GM03348 (cell line): ENCODE measurements at regions not wholly inside any gene's neighbourhood (a gene's known extent, or its start where the extent isn't known, plus 50 kb on each side); places are given as distances from the start of the nearest gene placed in this dataset.

Experiments
- DNase-seq: peaks from one replicate; pipeline ENCODE4 v3.0.0; 2012; ENCODE audit warnings: low spot score

- DNase-seq = peak; percentile 7
These were observed 750.8 kb upstream of the ID2 start for GRCh38 chr2:7930800-7931635.

DNA sequence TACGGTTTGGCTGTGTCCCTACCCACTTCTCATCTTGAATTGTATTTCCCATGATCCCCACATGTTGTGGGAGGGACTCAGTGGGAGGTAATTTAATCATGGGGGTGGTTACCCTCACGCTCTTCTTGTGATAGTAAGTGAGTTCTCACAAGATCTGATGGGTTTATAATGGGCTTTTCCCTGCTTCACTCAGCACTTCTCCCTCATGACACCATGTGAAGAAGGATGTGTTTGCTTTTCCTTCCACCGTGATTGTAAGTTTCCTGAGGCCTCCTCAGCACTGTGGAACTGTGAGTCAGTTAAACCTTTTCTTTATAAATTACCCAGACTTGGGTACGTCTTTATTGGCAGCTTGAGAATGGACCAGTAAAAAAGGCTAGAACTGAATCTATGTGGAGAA is 750.0 kb upstream of the ID2 start:
- DNase-seq = no peak

DNA sequence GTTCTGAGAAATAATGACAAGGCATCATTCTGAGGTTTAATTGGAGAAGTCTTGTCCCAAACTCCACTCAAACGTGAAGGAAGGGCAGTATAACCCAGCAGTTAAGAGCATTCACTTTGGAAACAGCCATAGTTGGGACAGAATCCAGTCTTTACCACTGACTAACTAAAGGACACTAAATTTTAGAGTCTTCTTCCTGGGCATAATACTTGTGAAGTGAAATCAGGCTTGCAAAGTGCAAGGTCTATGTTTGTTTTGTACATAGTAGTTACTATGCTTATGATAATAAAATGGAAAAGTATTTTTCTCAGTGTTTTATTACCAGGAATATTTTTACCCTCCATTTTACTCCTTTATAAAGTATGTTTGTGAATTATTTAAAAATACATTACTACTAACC is 748.2 kb upstream of the ID2 start:
- no peak for DNase-seq

DNA sequence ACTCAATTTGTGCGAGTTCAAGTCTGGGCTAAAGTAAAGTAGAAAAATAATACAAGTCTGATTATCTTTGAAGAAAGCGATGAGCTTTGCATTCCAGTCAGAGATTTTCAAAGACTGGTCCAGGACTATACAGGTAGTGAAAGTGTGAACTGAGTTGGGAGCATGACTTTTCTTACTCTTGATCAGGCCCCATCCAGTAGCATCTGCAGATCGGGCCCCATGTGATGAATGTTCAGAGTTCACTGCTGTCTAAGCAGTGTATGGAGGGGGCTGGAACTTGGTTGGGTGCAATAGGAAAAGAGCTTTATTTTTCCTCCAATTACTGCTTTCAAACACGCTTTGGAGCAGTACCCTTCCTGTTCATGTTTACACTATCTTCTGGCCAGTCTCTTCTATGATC is 747.4 kb upstream of the ID2 start:
- no peak for DNase-seq

GRCh38 chr2:7937082-7937481 is 744.8 kb upstream of the ID2 start:
- no peak for DNase-seq

GRCh38 chr2:7940723-7941122 is 741.1 kb upstream of the ID2 start:
- no peak for DNase-seq

GRCh38 chr2:7943446-7943845 is 738.4 kb upstream of the ID2 start:
- DNase-seq = no peak

- DNase-seq = no peak
These were observed 736.8 kb upstream of the ID2 start for GRCh38 chr2:7945026-7945425.

DNA sequence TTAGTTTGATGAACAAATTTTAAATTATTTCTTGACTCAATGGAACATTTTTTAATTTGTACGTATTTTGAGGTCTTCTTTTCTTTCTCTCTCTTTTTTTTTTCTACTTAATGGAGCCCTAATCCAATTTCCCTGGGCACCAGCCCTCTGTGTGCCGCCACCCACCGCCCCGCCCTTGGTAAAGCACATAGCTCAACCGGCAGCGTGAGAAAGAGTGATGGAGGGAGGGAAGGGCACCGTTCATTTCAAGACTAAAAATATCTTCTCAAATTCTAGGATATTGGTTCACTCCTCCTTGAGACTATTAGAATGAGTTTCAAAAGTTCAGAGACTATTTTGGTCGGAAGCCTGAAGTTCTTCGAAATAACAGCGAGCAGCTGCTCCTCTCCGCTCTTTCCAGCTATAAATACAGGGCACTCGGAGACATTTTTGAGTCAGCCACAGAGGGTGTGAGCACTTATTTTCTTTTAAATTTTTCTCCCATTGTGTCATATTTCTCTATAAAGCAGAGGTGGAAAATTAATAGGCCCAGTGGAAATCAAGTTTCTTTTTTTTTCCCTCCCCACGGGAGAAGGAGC is 731.7 kb upstream of the ID2 start:
- peak; percentile 76 for DNase-seq

DNA sequence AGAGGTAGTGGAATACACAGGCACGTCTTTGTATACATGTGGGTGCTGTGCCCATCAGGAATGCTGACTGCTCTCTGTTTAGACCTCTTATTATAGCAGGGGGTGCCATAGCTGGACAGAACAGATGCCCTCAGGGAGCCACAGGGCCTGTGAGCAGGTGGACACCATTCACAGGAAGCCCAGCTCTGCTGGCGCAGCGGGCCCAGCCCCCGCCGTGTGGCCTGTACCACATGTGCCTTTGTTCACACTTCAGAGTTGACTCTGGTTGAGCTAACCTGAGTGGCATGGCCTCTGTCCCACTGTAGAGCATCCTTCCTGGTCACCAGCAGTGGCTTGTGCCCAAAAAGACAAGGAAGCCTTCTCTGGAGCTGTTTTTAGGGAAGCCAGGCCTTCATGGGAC is 730.9 kb upstream of the ID2 start:
- DNase-seq = no peak

DNA sequence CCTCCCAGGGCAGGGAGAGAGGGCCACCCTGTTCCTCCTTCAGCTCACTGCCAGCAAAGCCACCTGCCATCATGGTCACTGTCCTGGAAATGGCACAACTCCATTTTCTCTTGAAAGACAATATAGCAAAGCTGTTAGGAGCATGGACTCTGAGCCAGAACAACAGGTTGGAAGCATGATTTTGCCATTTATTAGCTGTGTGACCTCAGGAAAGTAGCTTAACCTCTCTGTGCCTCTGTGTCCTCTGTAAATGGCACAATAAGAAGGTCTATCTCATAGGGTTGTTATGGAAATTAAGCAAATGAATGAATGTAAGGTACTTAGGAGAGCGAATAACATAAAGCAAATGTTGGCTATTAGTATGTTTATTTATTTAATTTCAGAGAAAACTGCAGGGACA is 730.4 kb upstream of the ID2 start:
- DNase-seq = no peak

DNA sequence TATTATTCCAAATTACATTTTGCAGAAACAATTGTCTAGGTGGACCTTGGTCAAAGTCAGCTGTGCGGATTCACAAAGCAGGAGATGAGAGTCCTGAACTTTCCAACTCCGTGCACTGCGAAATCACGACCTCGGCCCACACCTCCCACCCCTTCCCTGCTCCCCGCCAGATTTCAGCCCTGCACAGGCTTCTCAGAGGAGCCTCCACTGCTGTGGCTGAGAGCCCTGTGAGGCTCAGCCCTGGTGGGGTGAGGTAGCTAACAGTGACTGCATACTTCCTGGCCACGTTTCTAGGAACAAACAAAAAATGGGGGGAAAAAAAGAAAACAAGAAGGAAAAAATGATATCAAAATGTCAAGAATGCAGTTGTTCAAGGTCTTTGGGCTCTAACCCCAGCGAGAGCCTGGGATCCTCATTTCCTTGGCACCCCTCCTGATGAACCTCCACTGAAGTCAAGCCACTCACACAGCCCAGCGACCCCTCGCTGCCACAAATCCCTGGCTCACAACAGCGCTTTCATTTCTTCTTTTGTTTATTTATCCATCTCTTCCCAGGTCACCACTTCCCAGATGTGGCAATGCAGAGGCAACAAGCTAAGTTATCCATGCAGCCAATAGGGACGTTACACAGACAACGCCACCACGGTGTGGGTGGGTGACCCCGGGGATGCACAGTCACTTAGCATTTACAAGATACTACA is 729.7 kb upstream of the ID2 start:
- DNase-seq = no peak

DNA sequence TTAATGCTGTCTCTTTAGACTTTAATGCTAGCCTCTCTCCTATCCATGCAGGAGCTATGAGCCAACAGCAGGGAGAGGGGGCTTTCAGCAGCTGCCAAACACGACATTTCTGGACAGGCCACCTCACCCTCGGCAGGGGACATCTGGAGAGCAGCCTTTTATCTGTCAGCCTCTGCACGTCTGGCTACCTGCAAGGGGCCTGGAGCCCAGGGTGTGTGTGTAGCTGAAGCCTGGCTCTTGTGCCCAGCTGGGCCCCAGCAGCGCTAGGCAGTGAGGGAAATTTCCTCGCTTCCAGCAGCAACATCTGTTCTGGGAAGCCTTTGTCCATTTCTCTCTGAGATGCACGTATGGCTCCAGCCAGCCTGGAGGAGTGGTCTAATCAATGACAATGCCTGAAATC is 728.7 kb upstream of the ID2 start:
- DNase-seq = no peak

DNA sequence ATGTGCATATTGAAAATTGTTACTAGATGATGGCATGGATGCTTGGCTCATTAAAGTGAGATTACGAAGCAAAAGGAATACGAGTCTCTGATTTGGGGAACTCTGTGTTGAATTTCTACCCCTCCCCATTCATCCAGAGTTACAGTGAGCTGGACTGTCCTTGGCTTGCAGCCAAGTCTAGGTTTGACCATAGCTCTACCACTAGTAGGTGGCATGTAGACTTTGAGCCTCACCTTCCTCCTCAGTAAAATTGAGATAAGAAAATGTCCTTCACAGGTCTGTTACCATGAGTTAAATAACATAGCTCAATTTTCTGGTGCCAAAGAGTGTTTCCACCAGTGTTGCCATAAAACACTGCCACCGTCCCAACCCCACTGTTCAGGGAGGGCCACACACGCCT is 727.6 kb upstream of the ID2 start:
- no peak for DNase-seq

DNA sequence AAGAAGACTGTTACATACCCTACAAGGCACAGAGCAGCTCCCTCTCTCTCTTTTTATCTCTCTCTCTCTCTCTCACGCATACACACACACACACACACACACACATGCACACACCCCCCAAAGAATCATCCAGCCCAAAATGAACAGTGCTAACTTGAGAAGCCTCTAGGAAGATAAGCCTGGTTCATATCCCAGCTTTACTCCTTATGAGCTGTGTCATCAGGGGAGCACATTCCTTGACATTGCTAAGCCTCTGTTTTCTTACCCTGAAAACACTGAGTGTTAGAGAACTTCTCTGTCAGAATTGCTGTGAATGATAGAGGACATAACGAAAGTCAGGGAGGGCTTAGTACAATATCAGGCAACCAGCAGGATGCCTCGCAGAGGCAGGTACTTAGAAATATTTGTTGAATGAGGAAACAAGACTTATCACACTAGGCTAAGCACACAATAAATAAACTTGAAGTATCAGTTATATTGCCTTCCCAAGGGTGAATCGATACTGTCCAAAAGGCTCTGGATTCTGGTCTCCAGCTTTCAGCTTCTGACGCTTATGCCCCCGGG is 725.6 kb upstream of the ID2 start:
- peak; percentile 41 for DNase-seq

- no peak for DNase-seq
These were observed 720.3 kb upstream of the ID2 start for GRCh38 chr2:7961550-7961949.

GRCh38 chr2:7962161-7962560 is 719.7 kb upstream of the ID2 start:
- DNase-seq = no peak

- no peak for DNase-seq
These were observed 718.1 kb upstream of the ID2 start for GRCh38 chr2:7963787-7964186.

DNA sequence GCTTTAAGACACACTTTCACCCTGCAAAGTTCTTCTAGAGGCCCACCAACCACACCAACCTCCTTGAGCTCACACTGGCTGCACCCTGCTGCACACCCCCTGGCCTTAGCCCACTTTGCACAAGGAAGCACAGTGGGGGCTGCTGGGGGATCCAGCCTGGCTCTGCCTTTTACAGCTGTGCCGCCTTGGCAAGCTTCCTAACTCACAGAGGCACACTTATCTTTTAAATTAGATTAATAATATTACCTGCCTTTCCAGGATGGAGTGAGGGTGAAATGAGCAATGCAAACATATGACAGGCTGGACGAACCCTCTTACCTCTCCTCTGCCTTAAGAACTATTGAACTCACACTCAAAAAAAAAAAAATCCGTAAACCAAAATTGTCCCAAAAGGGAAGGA is 715.8 kb upstream of the ID2 start:
- no peak for DNase-seq

GRCh38 chr2:7967707-7968405 is 714.0 kb upstream of the ID2 start:
- DNase-seq = no peak

- no peak for DNase-seq
These were observed 711.9 kb upstream of the ID2 start for GRCh38 chr2:7969756-7970515.

DNA sequence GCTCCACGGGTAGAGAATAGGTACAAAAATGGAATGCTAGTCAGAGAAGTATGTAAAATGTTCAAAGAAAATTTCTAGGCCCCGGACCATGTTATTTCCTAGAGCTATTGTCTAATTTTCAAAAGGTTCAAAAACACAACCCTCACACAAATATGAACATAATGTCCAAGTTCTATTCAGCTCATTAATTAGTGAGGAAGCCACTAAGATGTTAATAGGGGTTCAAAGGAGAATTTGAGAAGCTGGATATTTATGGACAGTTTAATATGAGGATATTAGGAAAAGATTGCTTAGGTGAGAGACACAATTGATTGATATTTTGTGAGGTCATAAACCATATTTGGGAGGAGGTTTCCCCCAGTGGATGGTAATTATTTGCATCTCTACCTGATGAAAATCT is 710.6 kb upstream of the ID2 start:
- no peak for DNase-seq
